ENCODE measurements at regions not wholly inside any gene's neighbourhood (a gene's known extent, or its start where the extent isn't known, plus 50 kb on each side); places are given as distances from the start of the nearest gene placed in this dataset.

- in situ Hi-C loops (cut with MboI; ENCODE audit: low pct_unique_long_range_greater_than_20kb, low sequenced_read_pairs, unreplicated experiment): no loop called here
- TF ChIP-seq, protein P1, sequence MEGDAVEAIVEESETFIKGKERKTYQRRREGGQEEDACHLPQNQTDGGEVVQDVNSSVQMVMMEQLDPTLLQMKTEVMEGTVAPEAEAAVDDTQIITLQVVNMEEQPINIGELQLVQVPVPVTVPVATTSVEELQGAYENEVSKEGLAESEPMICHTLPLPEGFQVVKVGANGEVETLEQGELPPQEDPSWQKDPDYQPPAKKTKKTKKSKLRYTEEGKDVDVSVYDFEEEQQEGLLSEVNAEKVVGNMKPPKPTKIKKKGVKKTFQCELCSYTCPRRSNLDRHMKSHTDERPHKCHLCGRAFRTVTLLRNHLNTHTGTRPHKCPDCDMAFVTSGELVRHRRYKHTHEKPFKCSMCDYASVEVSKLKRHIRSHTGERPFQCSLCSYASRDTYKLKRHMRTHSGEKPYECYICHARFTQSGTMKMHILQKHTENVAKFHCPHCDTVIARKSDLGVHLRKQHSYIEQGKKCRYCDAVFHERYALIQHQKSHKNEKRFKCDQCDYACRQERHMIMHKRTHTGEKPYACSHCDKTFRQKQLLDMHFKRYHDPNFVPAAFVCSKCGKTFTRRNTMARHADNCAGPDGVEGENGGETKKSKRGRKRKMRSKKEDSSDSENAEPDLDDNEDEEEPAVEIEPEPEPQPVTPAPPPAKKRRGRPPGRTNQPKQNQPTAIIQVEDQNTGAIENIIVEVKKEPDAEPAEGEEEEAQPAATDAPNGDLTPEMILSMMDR (IDR thresholded peaks at IDR 0.05; ENCODE audit: extremely low read depth, insufficient read depth, missing control alignments): no peak
Measured at GRCh38 chr5:152264645-152265254, 140.3 kb downstream of the NMUR2 start.

DNA sequence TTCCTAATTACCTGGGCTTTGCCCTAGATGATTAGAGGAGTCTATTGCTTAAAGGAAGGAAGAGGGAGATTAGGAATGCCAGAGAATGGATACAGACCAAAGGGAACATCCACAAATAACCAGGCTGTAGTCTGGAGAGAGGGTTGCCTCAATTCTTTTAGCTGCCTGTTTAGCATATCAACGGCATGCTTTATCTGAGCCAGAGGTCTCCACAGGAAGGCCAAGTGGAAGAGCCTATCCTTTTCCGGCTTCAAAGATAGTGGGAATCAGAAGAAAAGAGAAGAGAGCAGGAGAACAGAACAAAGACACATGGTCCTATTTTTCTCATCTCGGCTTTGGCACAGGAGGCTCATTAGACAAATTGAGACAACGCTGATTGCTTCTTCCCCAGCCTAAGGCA is 142.4 kb downstream of the NMUR2 start:
- TF ChIP-seq, protein P1 (IDR thresholded peaks at IDR 0.05; ENCODE audit: extremely low read depth, insufficient read depth, missing control alignments): no peak
- DNase-seq (ENCODE audit: low spot score): no peak
- in situ Hi-C loops (cut with MboI; ENCODE audit: low pct_unique_long_range_greater_than_20kb, low sequenced_read_pairs, unreplicated experiment): no loop called here

More at GRCh38 chr5:152264645-152265254, 140.3 kb downstream of the NMUR2 start:
- no peak for DNase-seq (ENCODE audit: low spot score)

DNA sequence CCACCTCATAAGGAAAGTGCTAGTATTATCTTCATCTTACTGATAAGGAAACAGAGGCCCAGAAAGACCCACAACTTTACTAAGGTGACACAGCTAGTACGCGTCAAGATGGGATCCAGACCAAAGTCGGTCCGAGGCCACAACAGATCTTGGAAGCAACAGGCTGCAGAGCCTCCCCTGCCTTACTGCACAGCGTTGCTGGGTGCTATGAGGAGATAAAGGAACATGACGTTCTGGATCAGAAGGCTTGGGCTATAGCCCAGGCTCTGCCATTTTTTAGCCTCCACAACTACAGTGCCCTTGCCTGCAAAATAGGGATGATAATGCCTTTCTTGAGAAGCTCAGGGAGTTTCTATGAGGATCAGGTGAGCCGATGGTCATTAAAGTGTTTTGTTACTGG is 144.1 kb downstream of the NMUR2 start:
- TF ChIP-seq, protein P1 (IDR thresholded peaks at IDR 0.05; ENCODE audit: extremely low read depth, insufficient read depth, missing control alignments): no peak
- in situ Hi-C loops (cut with MboI; ENCODE audit: low pct_unique_long_range_greater_than_20kb, low sequenced_read_pairs, unreplicated experiment): no loop called here
- no peak for DNase-seq (ENCODE audit: low spot score)

GRCh38 chr5:152259702-152260101 is 145.4 kb downstream of the NMUR2 start:
- in situ Hi-C loops (cut with MboI; ENCODE audit: low pct_unique_long_range_greater_than_20kb, low sequenced_read_pairs, unreplicated experiment): no loop called here
- DNase-seq (ENCODE audit: low spot score): no peak
- TF ChIP-seq, protein P1 (IDR thresholded peaks at IDR 0.05; ENCODE audit: extremely low read depth, insufficient read depth, missing control alignments): no peak

- no peak for DNase-seq (ENCODE audit: low spot score)
- TF ChIP-seq, protein P1 (IDR thresholded peaks at IDR 0.05; ENCODE audit: extremely low read depth, insufficient read depth, missing control alignments): no peak
- in situ Hi-C loops (cut with MboI; ENCODE audit: low pct_unique_long_range_greater_than_20kb, low sequenced_read_pairs, unreplicated experiment): no loop called here
Measured at GRCh38 chr5:152256580-152256979, 148.5 kb downstream of the NMUR2 start.

GRCh38 chr5:152255411-152255810 is 149.7 kb downstream of the NMUR2 start:
- in situ Hi-C loops (cut with MboI; ENCODE audit: low pct_unique_long_range_greater_than_20kb, low sequenced_read_pairs, unreplicated experiment): no loop called here
- no peak for DNase-seq (ENCODE audit: low spot score)
- TF ChIP-seq, protein P1 (IDR thresholded peaks at IDR 0.05; ENCODE audit: extremely low read depth, insufficient read depth, missing control alignments): no peak

All from GM13977 (cell line).